ENCODE measurements at regions not wholly inside any gene's neighbourhood (a gene's known extent, or its start where the extent isn't known, plus 50 kb on each side); places are given as distances from the start of the nearest gene placed in this dataset.
A peak's percentile ranks its signal among the peaks of the same experiment; 100 is the strongest.
"Not testable (repeated sequence)": the region's sequence is repeated elsewhere in the genome, so short reads cannot be mapped to it uniquely, and the experiment has no call there.

DNA sequence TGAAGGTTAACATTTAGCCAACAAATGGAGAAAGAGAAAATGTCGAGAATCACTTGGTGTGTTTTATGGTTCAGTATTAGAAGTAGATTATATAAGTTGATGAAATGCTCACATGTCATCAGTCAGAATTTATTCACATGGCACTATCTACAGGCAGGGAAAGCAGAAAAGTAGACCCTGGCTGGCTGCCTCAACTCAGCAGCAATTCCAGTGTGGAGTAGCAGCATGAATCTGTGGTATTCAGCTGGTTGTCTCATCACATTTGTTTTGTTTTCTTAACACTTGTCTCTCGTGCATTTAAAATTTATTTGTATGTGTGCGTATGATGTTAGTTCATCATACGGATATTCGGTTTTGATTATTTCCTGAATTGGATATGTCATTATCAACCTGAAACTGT, 153.5 kb upstream of the OR13F1 start:
- H3K27me3 Mint-ChIP-seq: no peaks in the 10 kb centered on the region
- ChIA-PET CTCF (no interaction called here), POLR2A (no interaction called here)
- no peaks in the 10 kb centered on the region for H3K4me1 Mint-ChIP-seq
- H3K27ac Mint-ChIP-seq: no peak overlapping the region
- H3K9me3 Mint-ChIP-seq (ENCODE audit: low read depth): no peaks in the 10 kb centered on the region
- no peaks in the 10 kb centered on the region for H3K36me3 Mint-ChIP-seq (ENCODE audit: low read depth)
- H3K4me3 Mint-ChIP-seq: no peak overlapping the region
- intact Hi-C loops (cut with DNase I, micrococcal nuclease): no loop called here
- no peak for ATAC-seq
- no peak for DNase-seq

DNA sequence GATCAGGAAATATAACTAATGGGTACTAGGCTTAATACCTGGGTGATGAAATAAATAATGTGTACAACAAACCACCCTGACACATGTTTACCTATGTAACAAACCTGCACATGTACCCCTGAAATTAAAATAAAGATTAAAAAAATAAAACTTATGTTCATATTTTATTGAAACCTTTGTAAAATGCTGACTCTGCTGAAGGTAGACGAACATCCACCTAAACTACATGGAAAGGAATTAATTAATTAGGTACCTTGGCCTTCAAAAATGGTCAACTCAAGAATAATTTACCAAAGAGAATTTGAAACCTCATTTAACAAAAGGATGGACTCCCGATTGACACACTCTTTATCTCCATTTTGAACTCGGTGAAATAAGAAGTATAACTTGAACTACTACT, 152.3 kb upstream of the OR13F1 start:
- H3K27ac Mint-ChIP-seq: no peak overlapping the region
- no peak overlapping the region for H3K4me3 Mint-ChIP-seq
- no peaks in the 10 kb centered on the region for H3K4me1 Mint-ChIP-seq
- intact Hi-C loops (cut with DNase I, micrococcal nuclease): no loop called here
- H3K9me3 Mint-ChIP-seq (ENCODE audit: low read depth): no peaks in the 10 kb centered on the region
- ATAC-seq (no peak), DNase-seq (no peak)
- CTCF ChIA-PET: no interaction called here
- H3K36me3 Mint-ChIP-seq (ENCODE audit: low read depth): no peaks in the 10 kb centered on the region
- no peaks in the 10 kb centered on the region for H3K27me3 Mint-ChIP-seq
- POLR2A ChIA-PET: no interaction called here

- Mint-ChIP-seq H3K36me3 (ENCODE audit: low read depth) (no peaks in the 10 kb centered on the region), H3K4me3 (no peak overlapping the region), H3K27ac (no peak overlapping the region), H3K9me3 (ENCODE audit: low read depth) (peaks cover 5% of the 10 kb centered on the region), H3K4me1 (no peaks in the 10 kb centered on the region), H3K27me3 (no peaks in the 10 kb centered on the region)
- no peak for ATAC-seq
- POLR2A ChIA-PET: no interaction called here
- CTCF ChIA-PET: no interaction called here
- no peak for DNase-seq
- intact Hi-C loops (cut with DNase I, micrococcal nuclease): no loop called here
These were observed 142.9 kb upstream of the OR13F1 start for GRCh38 chr9:104361207-104361606.

- CTCF ChIA-PET: no interaction called here
- ATAC-seq (no peak), DNase-seq (no peak)
- Mint-ChIP-seq H3K9me3 (ENCODE audit: low read depth) (peaks cover 5% of the 10 kb centered on the region), H3K4me3 (no peak overlapping the region), H3K27me3 (no peaks in the 10 kb centered on the region), H3K27ac (no peak overlapping the region), H3K36me3 (ENCODE audit: low read depth) (no peaks in the 10 kb centered on the region), H3K4me1 (no peaks in the 10 kb centered on the region)
- POLR2A ChIA-PET: no interaction called here
- intact Hi-C loops (cut with DNase I, micrococcal nuclease): no loop called here
These were observed 141.1 kb upstream of the OR13F1 start for GRCh38 chr9:104362912-104363472.

GRCh38 chr9:104367507-104367906, 136.6 kb upstream of the OR13F1 start:
- intact Hi-C loops (cut with DNase I, micrococcal nuclease): no loop called here
- no peak for DNase-seq
- no peak overlapping the region for H3K27ac Mint-ChIP-seq
- CTCF ChIA-PET: no interaction called here
- H3K27me3 Mint-ChIP-seq: no peaks in the 10 kb centered on the region
- peaks cover 2% of the 10 kb centered on the region for H3K9me3 Mint-ChIP-seq (ENCODE audit: low read depth)
- H3K36me3 Mint-ChIP-seq (ENCODE audit: low read depth): no peaks in the 10 kb centered on the region
- H3K4me3 Mint-ChIP-seq: no peak overlapping the region
- H3K4me1 Mint-ChIP-seq: no peaks in the 10 kb centered on the region
- no peak for ATAC-seq
- POLR2A ChIA-PET: no interaction called here

GRCh38 chr9:104368318-104368717, 135.7 kb upstream of the OR13F1 start:
- H3K27ac Mint-ChIP-seq; H3K9me3 Mint-ChIP-seq (ENCODE audit: low read depth); DNase-seq; H3K36me3 Mint-ChIP-seq (ENCODE audit: low read depth); intact Hi-C loops (cut with DNase I, micrococcal nuclease); H3K4me3 Mint-ChIP-seq; ATAC-seq; H3K27me3 Mint-ChIP-seq; H3K4me1 Mint-ChIP-seq: not testable (repeated sequence)
- ChIA-PET POLR2A (interaction anchor here (0.6 kb wide), 1 partner anchor 52 kb away, joined by 3 read pairs; no protein-coding TSS in a partner anchor), CTCF (interaction anchor here (0.8 kb wide), 1 partner anchor 118 kb away, joined by 5 read pairs; no protein-coding TSS in a partner anchor)

- no peak for ATAC-seq
- Mint-ChIP-seq H3K9me3 (ENCODE audit: low read depth) (no peaks in the 10 kb centered on the region), H3K27ac (no peak overlapping the region), H3K4me1 (no peaks in the 10 kb centered on the region), H3K4me3 (no peak overlapping the region), H3K27me3 (no peaks in the 10 kb centered on the region), H3K36me3 (ENCODE audit: low read depth) (no peaks in the 10 kb centered on the region)
- CTCF ChIA-PET: no interaction called here
- POLR2A ChIA-PET: no interaction called here
- DNase-seq: no peak
- intact Hi-C loops (cut with DNase I, micrococcal nuclease): no loop called here
These were observed 129.4 kb upstream of the OR13F1 start for GRCh38 chr9:104374711-104375110.

DNA sequence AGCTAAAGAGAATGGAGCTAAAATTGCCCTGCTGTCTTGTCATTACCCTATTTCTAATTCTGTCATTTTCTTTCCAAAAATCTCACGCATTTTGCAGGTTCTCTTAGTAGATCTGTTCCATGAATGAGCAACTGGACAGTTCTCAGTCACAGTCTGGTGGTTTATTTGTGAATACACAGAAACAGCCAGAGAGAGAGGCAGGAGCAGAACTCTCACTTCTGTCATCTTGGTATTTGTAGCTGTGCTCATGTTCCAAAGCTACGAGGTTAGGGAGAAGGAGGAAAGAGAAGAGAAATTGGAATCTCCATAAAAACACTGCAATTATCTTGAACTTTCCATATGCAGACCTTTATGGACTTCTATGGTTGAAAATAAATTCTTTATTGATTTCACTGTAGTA, 118.0 kb upstream of the OR13F1 start:
- Mint-ChIP-seq H3K27me3 (peaks cover 4% of the 10 kb centered on the region), H3K27ac (no peak overlapping the region), H3K9me3 (ENCODE audit: low read depth) (no peaks in the 10 kb centered on the region), H3K4me1 (no peaks in the 10 kb centered on the region), H3K36me3 (ENCODE audit: low read depth) (no peaks in the 10 kb centered on the region), H3K4me3 (no peak overlapping the region)
- DNase-seq: no peak
- intact Hi-C loops (cut with DNase I, micrococcal nuclease): loop anchor here (5.0 to 10.0 kb wide), 4 partner anchors 211 to 989 kb away; partner anchors contain the start of gene NIPSNAP3A (in 1 of the 2)
- ATAC-seq: no peak
- ChIA-PET CTCF (interaction anchor here (0.8 to 1.5 kb wide), 4 partner anchors 8 to 49 kb away, joined by 3 to 4 read pairs (median 4); no protein-coding TSS in a partner anchor), POLR2A (no interaction called here)

- DNase-seq (no peak), ATAC-seq (no peak)
- Mint-ChIP-seq H3K36me3 (ENCODE audit: low read depth) (no peaks in the 10 kb centered on the region), H3K4me1 (no peaks in the 10 kb centered on the region), H3K27me3 (peaks cover 4% of the 10 kb centered on the region), H3K4me3 (no peak overlapping the region), H3K9me3 (ENCODE audit: low read depth) (no peaks in the 10 kb centered on the region), H3K27ac (no peak overlapping the region)
- ChIA-PET CTCF (interaction anchor here (0.8 to 1.5 kb wide), 3 partner anchors 22 to 48 kb away, joined by 3 to 4 read pairs (median 3); no protein-coding TSS in a partner anchor), POLR2A (no interaction called here)
- intact Hi-C loops (cut with DNase I, micrococcal nuclease): loop anchor here (5.0 to 10.0 kb wide), 4 partner anchors 212 to 989 kb away; partner anchors contain the start of gene NIPSNAP3A (in 1 of the 2)
These were observed 117.5 kb upstream of the OR13F1 start for GRCh38 chr9:104386425-104387069.

DNA sequence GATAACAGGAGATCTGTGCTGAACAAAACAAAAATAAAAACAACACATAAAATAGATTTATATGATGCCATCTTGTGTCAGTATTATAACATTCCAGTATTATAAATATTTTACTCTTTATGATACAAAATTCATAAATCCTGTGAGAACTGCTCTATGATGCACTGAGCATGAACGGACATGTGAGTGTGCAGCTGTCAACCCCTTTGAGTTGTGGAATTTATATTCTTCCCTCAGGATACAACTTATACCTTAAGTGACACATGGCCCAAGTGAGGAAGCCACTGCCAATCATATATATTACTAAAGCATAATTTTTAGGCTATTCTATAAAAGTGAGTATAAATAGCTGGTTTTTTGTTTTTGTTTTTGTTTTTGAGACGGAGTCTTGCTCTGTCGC, 116.0 kb upstream of the OR13F1 start:
- H3K36me3 Mint-ChIP-seq (ENCODE audit: low read depth): no peaks in the 10 kb centered on the region
- intact Hi-C loops (cut with DNase I, micrococcal nuclease): loop anchor here (5.0 to 10.0 kb wide), 4 partner anchors 213 to 991 kb away; partner anchors contain the start of gene NIPSNAP3A (in 1 of the 2)
- no peak overlapping the region for H3K27ac Mint-ChIP-seq
- H3K9me3 Mint-ChIP-seq (ENCODE audit: low read depth): no peaks in the 10 kb centered on the region
- H3K4me1 Mint-ChIP-seq: no peaks in the 10 kb centered on the region
- ChIA-PET CTCF (no interaction called here), POLR2A (no interaction called here)
- ATAC-seq (no peak), DNase-seq (no peak)
- no peak overlapping the region for H3K4me3 Mint-ChIP-seq
- peaks cover 4% of the 10 kb centered on the region for H3K27me3 Mint-ChIP-seq

- Mint-ChIP-seq H3K27ac (no peak overlapping the region), H3K36me3 (ENCODE audit: low read depth) (no peaks in the 10 kb centered on the region), H3K4me1 (no peaks in the 10 kb centered on the region), H3K4me3 (no peak overlapping the region), H3K27me3 (peaks cover under 1% of the 10 kb centered on the region), H3K9me3 (ENCODE audit: low read depth) (no peaks in the 10 kb centered on the region)
- ChIA-PET POLR2A (no interaction called here), CTCF (no interaction called here)
- intact Hi-C loops (cut with DNase I, micrococcal nuclease): loop anchor here (5.0 to 10.0 kb wide), 4 partner anchors 215 to 992 kb away; partner anchors contain the start of gene NIPSNAP3A (in 1 of the 2)
- DNase-seq (no peak), ATAC-seq (no peak)
These were observed 114.7 kb upstream of the OR13F1 start for GRCh38 chr9:104389341-104389740.

DNA sequence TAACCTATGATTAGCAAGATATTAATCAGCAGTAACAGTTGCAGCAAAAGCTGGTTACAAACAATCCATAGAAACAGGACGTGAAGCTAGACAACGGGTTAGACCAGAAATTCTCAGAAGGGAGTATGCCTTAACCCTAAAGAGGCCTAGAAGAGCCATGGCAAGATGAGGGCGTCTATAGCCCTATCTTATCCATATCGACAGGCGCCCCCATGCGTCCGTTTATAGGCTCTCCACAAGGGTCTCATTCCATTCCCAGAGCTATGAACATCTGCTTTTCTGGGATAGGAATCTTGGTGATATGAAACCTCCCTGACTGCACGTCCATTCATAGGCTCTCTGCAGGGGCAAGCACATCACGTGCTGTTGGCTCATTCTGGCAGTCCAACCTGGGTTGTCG, 109.2 kb upstream of the OR13F1 start:
- DNase-seq: peak; percentile 11
- POLR2A ChIA-PET; H3K9me3 Mint-ChIP-seq (ENCODE audit: low read depth); intact Hi-C loops (cut with DNase I, micrococcal nuclease); H3K4me1 Mint-ChIP-seq; ATAC-seq; CTCF ChIA-PET; H3K4me3 Mint-ChIP-seq; H3K27me3 Mint-ChIP-seq; H3K36me3 Mint-ChIP-seq (ENCODE audit: low read depth); H3K27ac Mint-ChIP-seq: not testable (repeated sequence)
